ENCODE measurements at regions not wholly inside any gene's neighbourhood (a gene's known extent, or its start where the extent isn't known, plus 50 kb on each side); places are given as distances from the start of the nearest gene placed in this dataset.
A peak's percentile ranks its signal among the peaks of the same experiment; 100 is the strongest.

GRCh38 chr1:200302921-200303290 lies 106.9 kb downstream of the ZNF281 start:
- no peak overlapping the region for H3K27ac Mint-ChIP-seq
- WGBS (ENCODE audit: extremely low coverage, insufficient read length, low lambda C conversion rate), result no CpG with 5 or more reads among the region's 13 CpGs
- H2BK15ac ChIP-seq (ENCODE audit: low read depth, low read length), result no peak overlapping the region
- H3K79me1 ChIP-seq (ENCODE audit: insufficient read depth, low read depth, low read length, poor library complexity, severe bottlenecking), result no peaks in the 10 kb centered on the region
- H2AFZ ChIP-seq (ENCODE audit: low read length), result no peak overlapping the region
- H4K20me1 ChIP-seq (ENCODE audit: control insufficient read depth, insufficient read depth, insufficient read length), result no peaks in the 10 kb centered on the region
- H3K23me2 ChIP-seq (ENCODE audit: insufficient read length, low read depth, low read length, poor library complexity, severe bottlenecking), result peaks cover 11% of the 10 kb centered on the region
- no peaks in the 10 kb centered on the region for H3K9me3 ChIP-seq (ENCODE audit: control insufficient read depth, low read depth, low read length)
- no peak overlapping the region for H3T11ph ChIP-seq (ENCODE audit: low read length)
- no peak overlapping the region for H2BK12ac ChIP-seq (ENCODE audit: insufficient read length, low read depth, low read length)
- no peaks in the 10 kb centered on the region for H3K79me2 ChIP-seq (ENCODE audit: insufficient read depth, low read length)
- no peak overlapping the region for H3K14ac ChIP-seq (ENCODE audit: insufficient read depth, low read length)
- no peak overlapping the region for H3K9ac ChIP-seq (ENCODE audit: extremely low read depth, insufficient read length, low read length)
- H4K8ac ChIP-seq (replicated peaks; ENCODE audit: insufficient read length, low read depth, low read length), result no peak overlapping the region
- no peak overlapping the region for H3K27ac ChIP-seq (ENCODE audit: insufficient read length, low read depth, low read length)
- peaks cover 51% of the 10 kb centered on the region for H3K27me3 Mint-ChIP-seq (ENCODE audit: low read depth)
- TF ChIP-seq CTCF (conservative IDR thresholded peaks at IDR 0.05), result no peak
- H3K4ac ChIP-seq (ENCODE audit: low read depth, low read length), result no peak overlapping the region
- H2BK20ac ChIP-seq (ENCODE audit: low read depth, low read length, poor library complexity, severe bottlenecking), result no peak overlapping the region
- H3K4me1 Mint-ChIP-seq, result peaks cover 22 to 23% of the 10 kb centered on the region in 2 experiments
- H3K4me3 Mint-ChIP-seq, result peak overlapping the region; percentile 57 to 75
- peaks cover 3% of the 10 kb centered on the region for H3K4me1 ChIP-seq (ENCODE audit: insufficient read depth, low read length)
- peak overlapping the region; percentile 97 for H3K4me2 ChIP-seq (ENCODE audit: insufficient read depth, insufficient read length, low read length)
- H3K56ac ChIP-seq (ENCODE audit: insufficient read length, low read depth, low read length), result no peak overlapping the region
- no peak overlapping the region for H4K5ac ChIP-seq (ENCODE audit: insufficient read length, low read depth, low read length)
- no peak overlapping the region for H2BK5ac ChIP-seq (ENCODE audit: insufficient read length, low read length)
- DNase-seq, result no peak
- no peaks in the 10 kb centered on the region for H3K36me3 Mint-ChIP-seq (ENCODE audit: insufficient read depth in 1 of 3, low read depth in 3 of 3)
- no peaks in the 10 kb centered on the region; the same call in 1 of the 2 replicates for H3K27me3 ChIP-seq (ENCODE audit: insufficient read depth, low read length)
- no peak overlapping the region for H2BK120ac ChIP-seq (ENCODE audit: low read depth, low read length, poor library complexity, severe bottlenecking)
- no peak overlapping the region for H2AK5ac ChIP-seq (ENCODE audit: insufficient read length, low read length)
- no peak overlapping the region for H3K23ac ChIP-seq (ENCODE audit: insufficient read length, low read depth, low read length)
- no peak overlapping the region for H3K18ac ChIP-seq (ENCODE audit: insufficient read length, low read depth, low read length)
- H3K9me3 Mint-ChIP-seq, result no peaks in the 10 kb centered on the region
- H4K91ac ChIP-seq (ENCODE audit: insufficient read length, low read depth, low read length), result no peak overlapping the region

Measured in H9 (cell line).